HG03457 (cell line): ENCODE measurements at regions not wholly inside any gene's neighbourhood (a gene's known extent, or its start where the extent isn't known, plus 50 kb on each side); places are given as distances from the start of the nearest gene placed in this dataset.

Experiments used
- ATAC-seq: cut with Tn5 transposase; IDR thresholded peaks from one replicate; pipeline ENCODE4 v1.9.1; 2021; ENCODE audit warnings: moderate number of reproducible peaks; ENCODE audit not compliant: unreplicated experiment

DNA sequence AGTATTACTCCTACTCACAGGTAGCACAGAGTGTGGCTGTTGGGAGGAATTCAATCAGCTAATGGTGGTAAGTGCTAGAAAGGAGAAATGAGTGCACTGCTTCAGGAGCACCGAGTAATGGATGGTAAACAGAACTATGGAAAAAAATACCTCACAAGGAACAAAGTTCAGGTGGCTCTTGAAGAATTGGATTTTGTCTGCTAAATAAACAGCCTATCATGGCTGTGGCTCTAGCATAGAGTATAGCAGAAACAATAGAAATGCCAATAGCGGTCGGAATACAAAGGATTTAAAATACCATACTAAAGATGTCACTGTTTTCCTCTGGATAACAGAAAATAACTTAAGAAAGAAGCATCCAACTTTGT lies 482.5 kb downstream of the NUP35 start:
- ATAC-seq = no peak

DNA sequence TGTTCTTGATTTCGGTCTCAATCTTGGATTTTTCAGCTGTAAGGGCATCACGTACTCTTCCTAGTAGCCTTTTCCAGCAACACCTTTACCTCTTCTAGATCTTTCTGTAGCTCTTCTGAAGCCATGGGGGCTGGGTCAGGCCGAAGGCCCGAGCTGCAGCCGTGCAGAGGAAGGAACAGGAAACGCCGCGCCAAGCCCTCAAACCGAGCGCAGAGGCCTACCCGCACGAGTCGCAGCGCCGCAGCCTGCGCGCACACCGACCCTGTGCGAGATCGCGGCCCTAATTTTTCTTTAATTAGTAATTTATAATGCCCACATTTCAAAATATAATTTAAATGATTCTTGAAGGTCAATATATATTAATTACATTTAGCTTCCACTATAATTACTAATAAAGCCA lies 483.8 kb downstream of the NUP35 start:
- ATAC-seq = no peak

DNA sequence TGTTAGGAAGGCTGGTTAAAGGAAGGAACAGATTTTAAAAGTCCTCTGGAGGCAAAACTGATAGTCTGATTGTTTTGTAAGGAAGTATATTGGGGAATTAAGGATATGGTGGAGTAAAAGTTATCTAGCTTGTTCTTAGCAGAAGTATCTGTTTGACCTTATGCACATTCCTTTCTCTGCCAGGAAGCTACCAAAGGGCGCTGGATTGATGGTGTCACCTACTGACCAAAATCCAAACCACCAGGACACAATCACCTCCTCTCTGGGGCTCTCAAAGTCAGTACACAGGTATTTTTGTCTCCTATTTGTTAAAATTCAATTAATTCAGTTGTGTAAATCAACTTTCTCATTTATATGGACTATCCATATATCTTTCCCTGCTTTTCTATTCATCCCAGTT lies 484.5 kb downstream of the NUP35 start:
- no peak for ATAC-seq

DNA sequence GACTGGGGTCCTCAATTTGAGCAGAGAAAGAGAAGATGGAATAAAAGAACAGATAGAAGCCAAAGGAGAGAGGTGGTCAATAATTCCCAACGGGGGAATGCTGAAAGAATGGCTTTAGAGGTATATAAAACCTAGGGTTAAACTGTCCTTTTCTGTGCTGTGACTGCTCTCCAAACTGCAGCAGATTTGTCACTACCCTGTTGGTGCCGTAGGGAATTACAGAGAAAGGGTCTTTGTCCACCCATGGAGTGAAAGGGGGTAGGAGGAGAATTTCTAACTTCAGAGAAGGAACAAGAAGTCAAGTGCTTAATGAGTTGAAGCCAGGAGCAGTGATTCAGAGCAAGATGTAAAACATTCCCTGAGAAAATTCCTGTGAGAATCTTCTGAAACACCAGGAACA lies 486.5 kb downstream of the NUP35 start:
- no peak for ATAC-seq

DNA sequence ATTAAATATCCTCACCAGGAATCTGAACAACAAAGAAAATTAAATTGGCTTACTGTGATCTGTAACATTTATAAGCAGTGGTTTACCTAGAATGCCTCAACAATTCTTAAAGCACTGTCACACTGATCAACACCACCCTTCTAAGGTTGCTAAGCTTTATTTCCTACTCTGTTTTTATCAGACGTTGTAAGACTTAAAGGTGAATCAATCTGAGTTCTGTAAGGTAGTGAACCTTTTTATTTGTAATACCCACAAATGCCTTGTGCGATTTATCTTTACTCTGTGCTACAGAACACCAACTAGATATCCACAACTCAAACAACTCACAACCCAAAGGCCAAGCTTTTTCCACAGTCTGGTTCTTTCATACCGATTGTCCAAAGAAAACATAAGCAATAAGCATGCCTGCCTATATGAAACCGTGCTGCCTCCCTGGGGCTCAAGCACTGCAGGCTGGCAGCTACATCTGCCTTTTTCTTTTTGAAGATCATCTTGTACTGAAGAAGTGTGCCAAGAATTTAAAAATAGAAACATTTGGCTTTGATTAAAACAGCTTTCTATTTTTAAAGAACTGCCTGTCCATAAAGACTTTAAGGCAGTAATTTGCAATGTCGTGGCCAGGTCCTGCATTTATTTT lies 490.7 kb downstream of the NUP35 start:
- ATAC-seq = no peak

DNA sequence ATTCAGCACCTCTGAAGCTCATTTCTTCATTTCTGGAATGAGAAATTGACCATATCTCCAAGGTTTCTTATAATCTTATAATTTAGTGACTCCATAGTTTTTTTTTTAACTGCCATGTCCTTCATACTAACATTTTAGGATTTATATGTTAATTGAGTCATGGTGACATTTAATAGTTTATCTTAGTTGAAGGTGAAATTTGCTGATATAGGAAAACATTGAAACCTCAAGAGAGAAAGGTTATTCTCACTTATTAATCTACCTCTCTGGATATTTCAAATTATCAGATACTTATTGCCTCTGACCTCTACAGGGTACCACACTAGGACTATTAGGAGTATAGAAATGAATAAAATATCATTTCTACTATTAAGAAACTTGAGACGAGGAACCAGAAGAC lies 499.0 kb downstream of the NUP35 start:
- no peak for ATAC-seq

DNA sequence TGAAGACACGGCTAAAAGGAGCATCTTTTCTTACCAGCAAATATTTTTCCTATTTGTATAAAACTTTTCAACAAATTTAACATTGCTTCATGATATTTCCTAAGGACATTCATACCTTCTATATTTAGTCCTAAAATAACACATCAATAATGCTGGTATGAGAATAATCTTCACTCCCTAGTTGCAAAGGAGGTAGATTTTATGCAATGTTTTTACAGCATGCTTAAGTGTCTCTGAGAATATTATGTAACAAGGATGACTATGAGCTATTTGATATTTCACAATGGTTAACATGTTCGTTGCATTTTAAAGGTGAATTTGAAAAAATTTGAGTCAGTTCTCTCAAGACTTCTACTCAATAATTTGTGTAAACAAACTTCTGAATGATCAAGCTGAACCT lies 506.7 kb downstream of the NUP35 start:
- no peak for ATAC-seq

DNA sequence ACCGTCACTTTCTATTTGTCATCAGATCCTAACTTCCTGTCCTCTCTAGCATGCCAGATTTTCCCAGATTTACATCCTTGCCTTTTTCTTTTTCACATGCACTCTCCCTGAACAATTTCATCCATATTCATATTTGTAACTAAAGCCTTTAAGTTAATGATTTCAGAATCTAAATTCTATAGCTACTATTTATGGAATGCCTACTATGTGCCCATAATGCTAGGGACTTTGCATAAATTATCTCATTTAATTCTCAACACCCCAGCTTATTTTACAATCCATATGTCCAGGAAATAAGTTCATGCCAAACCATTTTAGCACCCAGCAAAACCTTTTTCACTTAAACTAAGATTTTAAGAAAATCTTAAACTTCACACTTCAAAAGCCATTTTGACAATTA lies 531.9 kb downstream of the NUP35 start:
- no peak for ATAC-seq

DNA sequence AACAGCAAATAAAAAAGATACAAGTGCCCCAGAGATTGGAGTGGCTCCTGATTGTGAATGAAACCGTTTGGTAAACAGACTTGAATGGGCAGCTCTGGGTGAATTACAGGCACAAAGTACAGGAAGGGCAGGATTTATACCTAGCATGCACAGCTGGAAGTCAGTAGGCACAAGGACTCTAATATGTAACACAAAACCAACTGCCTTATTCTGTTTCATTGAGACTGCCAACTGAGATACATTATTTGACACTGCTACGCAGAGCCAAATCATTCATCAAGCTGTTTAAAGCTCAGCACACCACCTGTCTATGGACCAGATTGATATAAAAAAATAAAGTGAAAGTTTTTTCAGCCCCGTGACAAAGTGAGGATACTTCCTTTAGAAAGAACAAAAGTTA lies 541.2 kb downstream of the NUP35 start:
- no peak for ATAC-seq

DNA sequence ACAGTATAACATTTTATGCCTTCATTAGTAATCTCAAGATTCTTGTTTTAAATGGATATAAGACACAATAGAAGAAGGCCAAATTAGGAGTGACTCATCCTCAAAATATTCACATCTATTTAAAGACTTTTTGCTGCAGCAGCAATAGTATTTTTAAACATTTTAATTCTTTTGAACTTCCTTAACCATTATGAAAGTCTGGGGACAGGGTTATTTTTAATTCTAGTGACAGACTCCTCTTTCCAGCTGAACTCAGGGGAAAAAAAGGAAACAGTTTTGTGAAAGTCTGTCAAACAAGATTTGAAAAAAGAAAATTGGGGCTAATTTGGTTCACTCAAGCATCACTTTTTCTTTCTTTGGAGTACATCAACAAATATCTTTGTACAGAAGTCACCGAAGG lies 541.8 kb downstream of the NUP35 start:
- no peak for ATAC-seq

DNA sequence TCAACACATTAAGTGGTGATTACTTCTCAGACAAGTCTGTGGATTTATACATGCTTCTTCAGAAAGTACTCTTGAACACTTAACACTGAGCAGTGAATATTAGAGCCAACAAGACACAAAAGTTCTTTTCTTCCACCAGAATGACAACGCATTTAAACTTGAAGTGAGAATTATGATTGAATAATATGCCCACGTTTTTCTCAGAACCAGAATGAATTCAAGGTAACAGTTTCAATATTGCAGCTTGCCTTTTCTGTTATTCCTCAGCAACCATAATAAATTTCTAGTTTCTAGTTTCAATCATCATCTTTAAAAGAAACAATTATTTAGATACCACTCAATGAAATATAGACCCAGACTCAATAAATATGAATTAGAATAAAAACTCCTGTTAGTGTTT lies 547.0 kb downstream of the NUP35 start:
- no peak for ATAC-seq

DNA sequence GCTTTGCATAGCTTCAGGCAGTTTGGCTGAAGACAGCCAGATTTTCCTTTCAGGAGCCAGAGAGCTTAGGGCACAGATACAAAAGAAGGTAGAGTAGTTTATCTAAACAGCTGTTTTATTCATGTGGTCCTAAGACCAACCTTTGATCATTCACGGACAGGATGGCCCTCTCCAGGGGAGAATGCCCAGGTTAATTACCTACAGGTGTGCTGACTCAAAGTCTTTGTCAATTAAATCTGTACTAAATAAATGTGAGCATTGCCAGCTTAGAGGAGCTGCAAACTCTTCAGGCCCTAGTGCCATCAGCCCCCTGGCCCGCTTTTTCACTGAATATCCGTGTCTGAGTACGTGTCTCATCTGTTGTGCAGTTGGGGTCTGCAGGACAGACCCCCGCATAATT lies 554.7 kb downstream of the NUP35 start:
- no peak for ATAC-seq

DNA sequence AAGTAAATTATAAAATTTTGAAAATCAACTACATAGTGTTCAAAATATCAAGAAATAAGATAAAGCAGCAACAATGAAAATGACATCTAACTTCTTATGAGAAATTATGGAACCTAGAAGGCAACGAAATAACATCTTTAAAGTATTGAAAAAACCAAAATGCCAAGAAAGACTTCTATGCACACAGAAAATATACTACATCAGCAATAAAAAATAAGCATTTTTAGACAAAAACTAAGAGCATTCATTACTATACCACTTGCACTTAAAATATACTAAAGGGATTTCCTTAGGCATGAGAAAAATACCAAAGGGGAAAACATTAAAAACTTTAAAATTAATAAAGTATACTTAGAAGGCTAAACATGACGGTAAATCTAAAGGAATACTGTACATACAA lies 556.3 kb downstream of the NUP35 start:
- ATAC-seq = no peak

DNA sequence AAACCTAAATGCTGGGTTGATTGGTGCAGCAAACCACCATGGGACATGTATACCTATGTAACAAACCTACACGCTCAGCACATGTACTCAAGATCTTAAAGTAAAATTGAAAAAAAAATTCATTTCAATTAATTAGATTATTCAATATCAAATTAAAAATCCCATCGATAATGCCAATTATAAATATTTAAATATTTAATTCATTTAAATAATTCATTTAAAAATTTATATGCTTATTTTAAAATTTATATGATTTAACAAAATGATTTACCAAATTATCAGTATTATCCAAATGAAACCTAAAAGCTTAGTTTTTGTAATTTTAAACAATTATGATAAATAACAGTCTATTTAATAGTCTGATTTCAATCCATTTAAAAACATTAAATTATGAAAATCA lies 560.4 kb downstream of the NUP35 start:
- no peak for ATAC-seq

DNA sequence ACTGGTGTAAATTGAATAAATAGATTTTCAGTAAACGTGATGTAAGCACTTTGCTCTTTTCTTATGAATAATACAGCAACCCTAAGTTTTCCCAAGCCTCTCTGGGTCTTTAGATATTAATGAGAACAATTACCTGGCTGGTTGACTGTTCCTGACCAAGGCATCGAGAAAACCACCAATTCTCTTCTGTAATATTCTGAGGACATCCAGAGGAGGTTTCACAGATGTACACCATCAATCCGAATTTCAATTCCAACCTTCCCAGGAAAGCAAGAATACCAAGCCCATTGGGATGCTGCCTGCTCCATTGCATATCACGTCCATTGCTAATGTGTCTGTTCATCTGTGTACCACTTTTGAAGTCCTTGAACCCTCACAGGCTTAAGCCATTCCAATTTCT lies 571.8 kb downstream of the NUP35 start:
- ATAC-seq = no peak

DNA sequence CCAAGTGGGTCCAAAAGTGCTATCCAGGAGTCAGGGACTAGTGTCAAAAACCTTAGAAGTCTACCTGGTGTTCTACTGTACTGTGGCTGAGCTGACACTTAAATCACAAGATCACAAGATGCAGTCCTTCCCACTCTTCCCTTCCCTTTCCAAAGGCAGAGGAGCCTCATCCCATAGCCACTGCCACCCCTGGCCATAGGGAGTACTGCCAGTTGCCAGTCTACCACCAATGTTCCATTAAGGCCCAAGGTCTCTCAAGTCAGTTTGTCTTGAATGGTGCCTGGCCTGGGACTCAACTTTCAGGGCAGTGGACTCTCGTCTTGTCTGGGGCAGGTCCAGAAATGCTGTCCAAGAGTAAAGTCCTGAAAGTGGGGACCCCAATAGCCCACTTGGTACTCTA lies 585.6 kb downstream of the NUP35 start:
- no peak for ATAC-seq

DNA sequence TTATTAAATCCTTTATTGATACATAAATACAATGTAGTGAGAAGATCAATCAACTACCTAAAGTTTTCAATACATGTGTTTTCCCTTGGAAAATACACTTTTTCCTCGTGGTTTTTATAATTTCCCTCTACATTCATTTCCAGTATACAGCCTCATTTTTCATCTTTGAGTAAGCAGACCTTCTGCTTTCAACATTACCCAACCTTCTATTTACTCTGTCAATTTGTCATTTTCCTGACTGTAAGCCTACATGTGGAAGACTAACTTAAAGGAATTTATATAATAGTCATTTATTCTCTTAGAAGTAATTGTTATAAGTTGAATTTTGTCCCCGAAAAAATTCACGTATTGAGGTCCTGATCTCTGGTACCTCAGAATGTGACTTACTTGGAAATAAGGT lies 594.0 kb downstream of the NUP35 start:
- ATAC-seq = no peak

DNA sequence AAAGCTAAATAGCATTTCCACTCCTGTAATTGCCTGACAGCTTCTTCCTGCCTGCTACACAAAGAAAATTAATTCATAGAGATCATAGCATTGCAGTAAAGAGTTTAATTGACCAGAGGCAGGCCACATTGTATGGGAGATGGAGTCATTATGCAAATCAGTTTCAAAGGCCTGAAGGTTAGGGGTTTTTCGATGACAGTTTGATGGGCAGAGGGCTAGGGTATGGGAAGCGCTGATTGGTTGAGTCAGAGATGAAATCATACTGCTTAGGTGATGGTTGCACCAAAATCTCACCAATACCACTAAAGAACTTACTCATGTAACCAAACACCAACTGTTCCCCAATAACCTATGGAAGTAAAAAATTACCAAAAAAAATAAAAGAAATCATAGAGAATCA lies 599.0 kb downstream of the NUP35 start:
- ATAC-seq = no peak

DNA sequence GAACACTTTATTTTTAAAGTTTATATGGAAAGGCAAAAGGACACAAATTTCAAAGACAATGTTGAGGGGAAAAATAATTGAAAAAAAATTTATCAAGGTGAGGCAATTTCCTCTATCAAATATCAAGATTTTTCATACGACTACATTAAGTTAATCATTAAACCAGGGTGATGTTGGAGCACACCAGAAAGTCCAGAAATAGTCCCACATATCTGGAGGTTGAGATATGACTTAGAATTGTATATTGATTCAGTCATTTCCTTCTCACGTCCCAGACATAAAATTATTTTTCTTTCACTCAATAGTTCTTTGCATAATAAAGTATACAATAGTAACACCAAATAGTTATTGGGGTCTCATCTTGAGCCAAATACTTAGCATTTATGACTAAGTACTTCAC lies 605.1 kb downstream of the NUP35 start:
- no peak for ATAC-seq

DNA sequence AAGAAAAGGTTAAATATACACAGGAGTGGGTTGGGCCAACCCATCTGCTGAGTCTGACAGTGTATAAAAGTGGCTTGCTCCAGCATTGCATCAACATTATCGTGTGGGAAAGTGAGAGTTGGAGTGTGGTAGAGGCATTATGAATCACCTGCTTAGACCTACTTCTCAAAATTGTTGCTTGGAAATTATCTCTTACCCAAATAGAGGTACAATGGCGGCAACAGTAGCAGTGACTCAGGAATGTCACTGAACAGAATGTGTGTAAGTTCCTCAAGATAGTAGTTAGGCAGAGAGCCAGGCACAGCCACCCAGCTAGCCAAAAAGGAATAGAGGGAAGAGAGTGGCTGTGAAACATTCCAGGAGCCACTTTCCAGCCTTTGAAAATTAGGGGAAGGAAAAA lies 616.0 kb downstream of the NUP35 start:
- ATAC-seq = no peak

DNA sequence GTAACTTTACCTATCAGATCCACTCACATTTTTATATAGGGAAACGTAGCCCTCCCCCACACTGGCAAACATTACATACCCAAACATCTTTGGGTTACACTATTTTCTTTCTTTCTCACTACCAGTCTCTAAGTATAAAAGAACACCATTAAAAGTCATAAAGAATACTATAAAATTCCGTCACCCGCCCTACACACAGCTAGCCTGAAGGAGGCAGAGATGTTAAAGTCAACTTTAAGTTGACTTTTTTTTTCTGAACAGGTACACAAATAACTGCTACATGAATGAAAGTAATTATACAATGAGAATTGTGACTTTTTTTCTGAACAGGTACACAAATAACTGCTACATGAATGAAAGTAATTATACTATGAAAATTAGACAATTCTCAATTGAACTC lies 628.3 kb downstream of the NUP35 start:
- ATAC-seq = no peak

DNA sequence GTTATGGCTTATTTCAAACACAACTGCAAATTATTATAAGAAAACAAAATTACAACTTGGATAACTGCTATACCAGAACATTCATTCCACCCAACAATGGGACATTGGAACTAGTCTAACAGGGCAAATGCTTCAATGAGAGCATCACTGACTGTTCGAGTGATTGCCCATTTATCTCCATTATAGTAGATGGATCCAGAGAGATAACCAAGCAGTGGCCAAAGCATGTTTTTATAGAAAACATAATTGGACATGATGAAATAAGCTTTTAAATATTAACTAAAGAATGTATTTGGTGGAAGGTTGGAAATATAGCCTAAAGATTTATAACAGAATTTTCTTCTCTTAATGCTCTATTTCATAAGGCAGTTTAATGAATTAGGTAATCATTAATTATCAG lies 634.8 kb downstream of the NUP35 start:
- no peak for ATAC-seq

DNA sequence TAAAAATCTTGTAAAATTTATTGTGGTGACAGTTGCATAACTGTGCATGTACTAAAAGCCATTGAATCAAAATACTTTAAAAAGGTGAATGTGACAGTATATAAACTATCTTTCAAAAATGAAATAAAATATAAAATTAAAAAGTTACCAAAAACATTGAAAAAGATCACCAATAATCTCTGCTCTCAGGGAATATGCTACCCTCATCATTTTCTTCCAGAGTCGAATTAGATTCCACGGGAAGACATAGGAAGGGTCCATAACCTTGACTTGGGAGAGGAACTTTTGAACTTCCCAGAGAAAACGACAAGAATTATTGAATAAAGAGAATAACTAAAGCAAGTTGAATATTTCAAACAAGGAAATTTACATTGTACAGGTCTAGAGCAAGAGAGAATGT lies 649.5 kb downstream of the NUP35 start:
- ATAC-seq = no peak

DNA sequence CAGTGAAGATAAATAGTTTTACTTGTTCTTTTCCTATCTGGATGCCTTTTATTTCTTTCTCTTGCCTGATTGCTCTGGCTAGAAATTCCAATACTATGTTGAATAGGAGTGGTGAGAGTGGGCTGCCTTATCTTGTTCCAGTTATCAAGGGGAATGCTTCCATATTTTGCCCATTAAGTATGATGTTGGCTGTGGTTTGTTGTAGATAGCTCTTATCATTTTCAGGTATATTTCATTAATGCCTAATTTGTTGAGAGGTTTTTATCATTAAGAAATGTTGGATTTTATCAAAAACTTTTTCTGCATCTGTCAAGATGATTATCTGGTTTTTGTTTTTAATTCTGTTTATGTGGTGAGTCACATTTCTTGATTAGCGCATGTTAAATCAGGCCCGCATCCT lies 655.8 kb downstream of the NUP35 start:
- no peak for ATAC-seq
